PC-9 (cell line): ENCODE measurements at regions not wholly inside any gene's neighbourhood (a gene's known extent, or its start where the extent isn't known, plus 50 kb on each side); places are given as distances from the start of the nearest gene placed in this dataset.

ENCODE experiments used
- BruUV-seq: library from RNA; stranded (reverse); fragments of 400-500 nt; replicated peaks from 2 replicates; lab custom pipeline; 2021; lab: Mats Ljungman, UMichigan
- CTCF ChIA-PET: fragments of 300-600 bp; sonication (Branson Sonifier 250); formaldehyde crosslinking; loops from one replicate; lab custom pipeline; 2022; ENCODE audit warnings: antibody characterized with exemption; lab: Charles Lee
- POLR2A ChIA-PET: fragments of 300-600 bp; sonication (Branson Sonifier 250); formaldehyde crosslinking; loops from one replicate; lab custom pipeline; 2022; ENCODE audit warnings: antibody characterized with exemption; ENCODE audit not compliant: unreplicated experiment; lab: Charles Lee
- DNase-seq, 2 experiments: peaks; one replicate each; pipeline versions ENCODE4 v3.0.0 to v3.0.0-alpha.2; 2015 to 2022; ENCODE audit warnings: mixed read lengths in 1 of 2
- H2AFZ ChIP-seq: fragments of 200-600 bp; sonication (generic); 2 replicates; pipeline ENCODE4 v1.8.1; 2017; ENCODE audit warnings: antibody characterized with exemption
- H3F3A ChIP-seq: fragments of 200-600 bp; sonication (generic); 2 replicates; pipeline ENCODE4 v1.8.1; 2017; ENCODE audit warnings: antibody characterized with exemption, mild to moderate bottlenecking, low read depth; ENCODE audit not compliant: insufficient read depth
- H3K27ac ChIP-seq: fragments of 200-600 bp; sonication (generic); 2 replicates; pipeline ENCODE4 v1.6.1; 2016; ENCODE audit warnings: mixed run types
- H3K27me3 ChIP-seq: fragments of 200-600 bp; sonication (generic); 2 replicates; pipeline ENCODE4 v1.6.1; 2016; ENCODE audit warnings: low read depth, mixed run types; ENCODE audit not compliant: insufficient read depth
- H3K36me3 ChIP-seq: fragments of 200-600 bp; sonication (generic); 2 replicates; pipeline ENCODE4 v1.6.1; 2016; ENCODE audit warnings: low read depth, mixed run types
- H3K4me1 ChIP-seq: fragments of 200-600 bp; sonication (generic); replicated peaks from 2 replicates; pipeline ENCODE4 v1.6.1; 2016; ENCODE audit warnings: mixed run types; ENCODE audit not compliant: insufficient read depth
- H3K4me2 ChIP-seq: fragments of 200-600 bp; sonication (generic); 2 replicates; pipeline ENCODE4 v1.6.1; 2017; ENCODE audit warnings: mixed run types
- H3K4me3 ChIP-seq: fragments of 200-600 bp; sonication (generic); 2 replicates; pipeline ENCODE4 v1.6.1; 2016; ENCODE audit warnings: mixed run types
- H3K79me2 ChIP-seq: fragments of 200-600 bp; sonication (generic); 2 replicates; pipeline ENCODE4 v1.6.1; 2017; ENCODE audit warnings: low read depth, mixed run types
- H3K9me2 ChIP-seq: fragments of 200-600 bp; sonication (generic); 2 replicates; pipeline ENCODE4 v1.8.1; 2017; ENCODE audit warnings: mild to moderate bottlenecking; ENCODE audit not compliant: insufficient read depth
- H3K9me3 ChIP-seq: fragments of 200-600 bp; sonication (generic); 2 replicates; pipeline ENCODE4 v1.8.1; 2016; ENCODE audit warnings: low read depth; ENCODE audit not compliant: insufficient read depth
- H4K20me1 ChIP-seq: fragments of 200-600 bp; sonication (generic); 2 replicates; pipeline ENCODE4 v1.8.1; 2017; ENCODE audit not compliant: insufficient read depth
- EZH2 ChIP-seq: fragments of 200-600 bp; sonication (generic); IDR thresholded peaks from 2 replicates; pipeline ENCODE4 v1.8.0; 2017; ENCODE audit warnings: antibody characterized with exemption, low read depth
- intact Hi-C: fragments of 100-400 bp; cut with micrococcal nuclease; formaldehyde crosslinking; loops from one replicate; pipeline ENCODE4 v1.10.0; 2022; ENCODE audit not compliant: unreplicated experiment
- TF ChIP-seq, protein P1 (sequence below): fragments of 200-600 bp; sonication (generic); conservative IDR thresholded peaks from 2 replicates; pipeline ENCODE4 v1.6.1; 2017; ENCODE audit warnings: mixed run types, antibody characterized with exemption, mild to moderate bottlenecking, moderate library complexity

DNA sequence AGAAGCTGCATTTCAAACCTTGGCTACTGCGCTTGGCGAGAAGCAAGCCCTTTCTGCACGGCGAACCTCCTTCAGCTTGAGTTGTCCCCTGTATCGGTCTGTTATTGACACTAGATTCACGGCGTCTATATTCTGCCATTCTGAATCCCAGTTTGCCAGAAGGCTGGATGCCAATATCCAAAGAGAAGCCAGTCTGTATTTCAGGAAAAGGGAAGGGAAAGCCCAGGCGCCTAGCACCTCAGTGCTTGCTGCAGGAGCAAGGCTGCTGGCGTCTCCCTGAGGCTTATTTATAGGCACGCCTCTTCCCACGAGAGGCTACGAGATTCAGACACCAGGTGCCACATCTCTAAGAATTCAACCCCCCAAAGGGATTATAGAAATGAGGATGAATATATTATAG is 89.6 kb upstream of the CDH4 start:
- Histone ChIP-seq H3K9me2 (no peaks in the 10 kb centered on the region), H3K9me3 (no peaks in the 10 kb centered on the region), H3K4me1 (no peaks in the 10 kb centered on the region), H4K20me1 (no peaks in the 10 kb centered on the region), H3K27ac (no peak overlapping the region), H3K27me3 (peaks cover 79% of the 10 kb centered on the region), H3F3A (no peaks in the 10 kb centered on the region), H2AFZ (no peak overlapping the region), H3K36me3 (no peaks in the 10 kb centered on the region), H3K79me2 (no peaks in the 10 kb centered on the region), H3K4me2 (no peak overlapping the region), H3K4me3 (no peak overlapping the region)
- BruUV-seq, result no TSS peak
- CTCF ChIA-PET, result no interaction called here
- intact Hi-C loops, result no loop called here
- POLR2A ChIA-PET, result no interaction called here
- TF ChIP-seq EZH2, result no peak
- TF ChIP-seq, protein P1, sequence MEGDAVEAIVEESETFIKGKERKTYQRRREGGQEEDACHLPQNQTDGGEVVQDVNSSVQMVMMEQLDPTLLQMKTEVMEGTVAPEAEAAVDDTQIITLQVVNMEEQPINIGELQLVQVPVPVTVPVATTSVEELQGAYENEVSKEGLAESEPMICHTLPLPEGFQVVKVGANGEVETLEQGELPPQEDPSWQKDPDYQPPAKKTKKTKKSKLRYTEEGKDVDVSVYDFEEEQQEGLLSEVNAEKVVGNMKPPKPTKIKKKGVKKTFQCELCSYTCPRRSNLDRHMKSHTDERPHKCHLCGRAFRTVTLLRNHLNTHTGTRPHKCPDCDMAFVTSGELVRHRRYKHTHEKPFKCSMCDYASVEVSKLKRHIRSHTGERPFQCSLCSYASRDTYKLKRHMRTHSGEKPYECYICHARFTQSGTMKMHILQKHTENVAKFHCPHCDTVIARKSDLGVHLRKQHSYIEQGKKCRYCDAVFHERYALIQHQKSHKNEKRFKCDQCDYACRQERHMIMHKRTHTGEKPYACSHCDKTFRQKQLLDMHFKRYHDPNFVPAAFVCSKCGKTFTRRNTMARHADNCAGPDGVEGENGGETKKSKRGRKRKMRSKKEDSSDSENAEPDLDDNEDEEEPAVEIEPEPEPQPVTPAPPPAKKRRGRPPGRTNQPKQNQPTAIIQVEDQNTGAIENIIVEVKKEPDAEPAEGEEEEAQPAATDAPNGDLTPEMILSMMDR, result no peak
- no peak for DNase-seq

GRCh38 chr20:61163031-61163430 is 89.0 kb upstream of the CDH4 start:
- H3K27me3 ChIP-seq, result peaks cover 74% of the 10 kb centered on the region
- POLR2A ChIA-PET, result no interaction called here
- no TSS peak for BruUV-seq

DNA sequence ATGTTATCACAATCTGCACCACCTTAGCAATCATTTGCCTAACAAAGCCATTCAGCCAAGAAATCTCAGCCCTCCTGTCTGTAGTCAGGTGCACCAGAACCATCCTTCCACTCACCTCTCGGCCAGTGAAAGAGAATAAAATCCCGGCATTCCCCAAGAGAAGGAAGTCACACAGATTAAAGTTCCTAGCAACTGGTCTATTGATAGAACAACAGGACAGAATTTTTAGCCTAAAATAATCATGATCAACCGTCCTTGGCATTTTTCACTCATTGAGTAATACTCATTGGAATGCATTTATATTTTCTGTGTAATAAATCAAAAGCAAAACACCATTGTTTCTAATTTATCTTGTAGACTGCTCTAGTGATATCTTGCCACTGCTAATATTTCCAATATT is 85.7 kb upstream of the CDH4 start:
- intact Hi-C loops, result no loop called here
- DNase-seq, result no peak
- no peaks in the 10 kb centered on the region for H3K9me3 ChIP-seq
- H3K4me2 ChIP-seq, result no peak overlapping the region
- no peaks in the 10 kb centered on the region for H3K4me1 ChIP-seq
- H3K27me3 ChIP-seq, result peaks cover 59% of the 10 kb centered on the region
- H3F3A ChIP-seq, result no peaks in the 10 kb centered on the region
- no TSS peak for BruUV-seq
- ChIA-PET POLR2A (no interaction called here), CTCF (no interaction called here)
- no peak for TF ChIP-seq EZH2
- TF ChIP-seq, protein P1, result no peak
- no peaks in the 10 kb centered on the region for H3K79me2 ChIP-seq
- H2AFZ ChIP-seq, result no peak overlapping the region
- no peak overlapping the region for H3K27ac ChIP-seq
- H4K20me1 ChIP-seq, result no peaks in the 10 kb centered on the region
- H3K4me3 ChIP-seq, result no peak overlapping the region
- H3K9me2 ChIP-seq, result no peaks in the 10 kb centered on the region
- H3K36me3 ChIP-seq, result no peaks in the 10 kb centered on the region

More at GRCh38 chr20:61163031-61163430, 89.0 kb upstream of the CDH4 start:
- Histone ChIP-seq H3K4me1 (no peaks in the 10 kb centered on the region), H4K20me1 (no peaks in the 10 kb centered on the region), H3K4me2 (no peak overlapping the region), H3K36me3 (no peaks in the 10 kb centered on the region), H2AFZ (no peak overlapping the region), H3F3A (no peaks in the 10 kb centered on the region), H3K9me3 (no peaks in the 10 kb centered on the region), H3K79me2 (no peaks in the 10 kb centered on the region), H3K27ac (no peak overlapping the region), H3K4me3 (no peak overlapping the region), H3K9me2 (no peaks in the 10 kb centered on the region)
- intact Hi-C loops, result no loop called here
- CTCF ChIA-PET, result no interaction called here
- TF ChIP-seq, protein P1, result no peak
- no peak for TF ChIP-seq EZH2
- DNase-seq, result no peak
